ENCODE measurements at regions not wholly inside any gene's neighbourhood (a gene's known extent, or its start where the extent isn't known, plus 50 kb on each side); places are given as distances from the start of the nearest gene placed in this dataset.

DNA sequence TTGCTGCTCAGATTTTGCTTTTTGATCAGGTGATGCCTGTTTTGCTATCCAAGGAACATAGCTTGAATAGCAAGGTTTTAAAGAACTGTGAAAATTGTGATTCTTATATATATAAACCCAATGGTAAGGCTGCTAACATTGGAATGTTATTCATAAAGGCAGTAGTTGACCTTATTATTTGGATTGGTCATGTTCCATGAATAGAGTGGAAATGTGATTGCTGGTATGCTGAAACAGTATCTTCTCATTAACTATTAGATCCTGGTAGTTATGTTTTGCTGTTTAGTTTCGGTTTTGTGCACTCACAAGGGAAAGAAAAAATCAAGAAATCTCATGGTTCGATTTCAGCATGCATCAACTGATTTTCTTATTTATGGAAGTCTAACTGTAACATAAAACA is 78.7 kb upstream of the NPHP3 start:
- Histone ChIP-seq H3K4me3 (no peak overlapping the region), H3K9me3 (no peaks in the 10 kb centered on the region), H3K27me3 (no peaks in the 10 kb centered on the region), H3K36me3 (no peaks in the 10 kb centered on the region), H3K4me1 (no peaks in the 10 kb centered on the region), H3K27ac (no peak overlapping the region)
- no peak for DNase-seq
- TF ChIP-seq, protein P1, sequence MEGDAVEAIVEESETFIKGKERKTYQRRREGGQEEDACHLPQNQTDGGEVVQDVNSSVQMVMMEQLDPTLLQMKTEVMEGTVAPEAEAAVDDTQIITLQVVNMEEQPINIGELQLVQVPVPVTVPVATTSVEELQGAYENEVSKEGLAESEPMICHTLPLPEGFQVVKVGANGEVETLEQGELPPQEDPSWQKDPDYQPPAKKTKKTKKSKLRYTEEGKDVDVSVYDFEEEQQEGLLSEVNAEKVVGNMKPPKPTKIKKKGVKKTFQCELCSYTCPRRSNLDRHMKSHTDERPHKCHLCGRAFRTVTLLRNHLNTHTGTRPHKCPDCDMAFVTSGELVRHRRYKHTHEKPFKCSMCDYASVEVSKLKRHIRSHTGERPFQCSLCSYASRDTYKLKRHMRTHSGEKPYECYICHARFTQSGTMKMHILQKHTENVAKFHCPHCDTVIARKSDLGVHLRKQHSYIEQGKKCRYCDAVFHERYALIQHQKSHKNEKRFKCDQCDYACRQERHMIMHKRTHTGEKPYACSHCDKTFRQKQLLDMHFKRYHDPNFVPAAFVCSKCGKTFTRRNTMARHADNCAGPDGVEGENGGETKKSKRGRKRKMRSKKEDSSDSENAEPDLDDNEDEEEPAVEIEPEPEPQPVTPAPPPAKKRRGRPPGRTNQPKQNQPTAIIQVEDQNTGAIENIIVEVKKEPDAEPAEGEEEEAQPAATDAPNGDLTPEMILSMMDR (IDR thresholded peaks at IDR 0.05), result no peak
- no peak for TF ChIP-seq POLR2A (IDR thresholded peaks at IDR 0.05)

DNA sequence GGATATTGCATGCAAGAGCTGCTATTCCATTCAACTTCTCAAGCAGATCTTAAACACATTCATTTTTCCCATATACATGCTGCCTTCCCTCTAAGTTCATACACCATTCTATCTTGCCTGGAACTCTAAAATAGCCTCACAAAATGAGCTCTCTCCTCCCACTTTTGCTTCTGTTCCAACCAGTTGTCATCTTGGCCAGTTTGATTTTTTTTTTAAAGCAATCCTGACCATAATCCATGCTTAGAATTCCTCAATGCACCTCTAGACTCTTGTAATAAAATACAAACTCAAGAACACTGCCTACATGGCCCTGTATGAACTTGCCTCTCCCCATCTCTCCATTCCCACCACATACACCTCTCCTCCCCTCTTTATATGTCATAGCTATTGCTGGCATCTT is 68.6 kb upstream of the NPHP3 start:
- H3K36me3 ChIP-seq, result no peaks in the 10 kb centered on the region
- no peak overlapping the region for H3K4me3 ChIP-seq
- H3K27ac ChIP-seq, result no peak overlapping the region
- DNase-seq, result no peak
- H3K27me3 ChIP-seq, result no peaks in the 10 kb centered on the region
- TF ChIP-seq, protein P1 (IDR thresholded peaks at IDR 0.05), result no peak
- TF ChIP-seq POLR2A (IDR thresholded peaks at IDR 0.05), result no peak
- H3K4me1 ChIP-seq, result no peaks in the 10 kb centered on the region
- no peaks in the 10 kb centered on the region for H3K9me3 ChIP-seq

- DNase-seq, result no peak
- TF ChIP-seq POLR2A (IDR thresholded peaks at IDR 0.05), result no peak
- TF ChIP-seq, protein P1 (IDR thresholded peaks at IDR 0.05), result no peak
Measured at GRCh38 chr3:132789959-132790358, 67.8 kb upstream of the NPHP3 start.

DNA sequence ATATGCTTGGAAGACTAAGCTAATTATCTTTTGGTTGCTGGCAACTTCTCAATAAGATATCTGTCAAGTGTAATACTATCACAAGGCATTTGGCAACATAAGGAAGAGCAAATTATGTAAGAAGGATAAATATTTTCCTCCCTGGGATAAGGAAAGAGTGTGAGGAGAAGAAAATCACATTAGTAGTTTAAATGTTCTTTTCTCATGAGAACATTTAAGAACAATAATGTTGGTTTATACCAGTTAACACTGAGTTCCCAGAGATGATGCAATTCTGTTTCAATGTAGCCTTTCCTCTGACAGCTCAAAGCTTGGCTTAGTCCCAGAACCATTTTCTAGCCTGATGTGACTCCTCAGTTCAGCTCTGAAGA is 66.1 kb upstream of the NPHP3 start:
- Histone ChIP-seq H3K4me1 (no peaks in the 10 kb centered on the region), H3K36me3 (no peaks in the 10 kb centered on the region), H3K4me3 (no peak overlapping the region), H3K27ac (peak overlapping the region in 1 of 4 donors; percentile 52), H3K27me3 (no peaks in the 10 kb centered on the region), H3K9me3 (no peaks in the 10 kb centered on the region)
- no peak for DNase-seq
- TF ChIP-seq POLR2A (IDR thresholded peaks at IDR 0.05), result no peak
- TF ChIP-seq, protein P1 (IDR thresholded peaks at IDR 0.05), result no peak

More at GRCh38 chr3:132789959-132790358, 67.8 kb upstream of the NPHP3 start:
- Histone ChIP-seq H3K27ac (no peak overlapping the region), H3K36me3 (no peaks in the 10 kb centered on the region), H3K27me3 (no peaks in the 10 kb centered on the region), H3K9me3 (no peaks in the 10 kb centered on the region), H3K4me1 (no peaks in the 10 kb centered on the region), H3K4me3 (no peak overlapping the region)

DNA sequence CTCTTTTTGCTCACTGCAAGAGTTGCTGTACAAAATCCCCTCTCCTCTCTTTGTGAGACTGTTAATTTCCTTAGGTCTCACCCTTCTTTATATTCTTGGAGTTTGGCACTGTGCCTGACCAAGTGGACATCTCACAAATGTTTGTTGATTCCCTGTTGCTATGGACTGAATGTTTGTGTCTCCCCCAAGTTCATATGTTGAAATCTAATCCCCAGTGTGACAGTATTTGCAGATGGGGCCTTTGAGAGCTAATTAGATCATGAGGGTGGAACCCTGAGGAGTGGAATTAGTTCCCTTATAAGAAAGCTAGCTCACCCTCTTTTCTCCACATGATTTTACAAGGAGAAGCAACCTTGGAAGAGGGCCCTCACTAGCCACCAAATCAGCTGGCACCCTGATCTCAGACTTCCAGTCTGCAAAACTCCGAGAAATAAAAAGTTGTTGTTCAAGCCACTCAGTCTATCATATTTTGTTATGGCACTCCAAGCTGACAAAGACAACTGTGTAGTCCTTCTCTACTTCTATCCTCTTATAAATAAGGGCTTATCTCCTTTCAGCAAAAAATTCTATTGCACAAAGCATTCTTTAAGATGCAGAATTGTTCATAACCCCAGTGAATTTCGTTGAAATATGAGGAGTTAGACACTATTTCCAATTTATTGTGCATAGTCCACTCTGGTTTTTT is 65.5 kb upstream of the NPHP3 start:
- H3K36me3 ChIP-seq, result no peaks in the 10 kb centered on the region
- no peaks in the 10 kb centered on the region for H3K27me3 ChIP-seq
- TF ChIP-seq POLR2A (IDR thresholded peaks at IDR 0.05), result no peak
- TF ChIP-seq, protein P1 (IDR thresholded peaks at IDR 0.05), result no peak
- peak overlapping the region in 1 of 4 donors; percentile 52 for H3K27ac ChIP-seq
- H3K9me3 ChIP-seq, result no peaks in the 10 kb centered on the region
- no peak for DNase-seq
- no peak overlapping the region for H3K4me3 ChIP-seq
- no peaks in the 10 kb centered on the region for H3K4me1 ChIP-seq

- Histone ChIP-seq H3K27me3 (no peaks in the 10 kb centered on the region), H3K27ac (no peak overlapping the region), H3K4me3 (no peak overlapping the region), H3K36me3 (no peaks in the 10 kb centered on the region), H3K9me3 (no peaks in the 10 kb centered on the region), H3K4me1 (no peaks in the 10 kb centered on the region)
- TF ChIP-seq POLR2A (IDR thresholded peaks at IDR 0.05), result no peak
- TF ChIP-seq, protein P1 (IDR thresholded peaks at IDR 0.05), result no peak
- DNase-seq, result no peak
Measured at GRCh38 chr3:132786890-132787289, 64.7 kb upstream of the NPHP3 start.
